Body of pancreas (tissue), 4 donors: ENCODE measurements at regions not wholly inside any gene's neighbourhood (a gene's known extent, or its start where the extent isn't known, plus 50 kb on each side); places are given as distances from the start of the nearest gene placed in this dataset.

Experiments
- ATAC-seq: fragments of 150-250 bp; one replicate; pipeline ENCODE4 v1.9.1; 2016
- DNase-seq, 4 donors: peaks; one replicate each; pipeline ENCODE4 v3.0.0-alpha.2; 2019
- H3K27ac ChIP-seq, 4 donors: fragments of 200-600 bp; sonication (generic); 1 replicate in 3 of 4; 2 replicates in 1 of 4; pipeline versions ENCODE4 v1.5.1 to v1.6.1; 2016 to 2019; ENCODE audit warnings: mild to moderate bottlenecking in 1 of 4, mixed read lengths in 1 of 4, moderate library complexity in 1 of 4
- H3K27me3 ChIP-seq, 2 donors: fragments of 200-600 bp; sonication (generic); one replicate each; pipeline ENCODE4 v1.6.0; 2016; ENCODE audit warnings: mild to moderate bottlenecking in 1 of 2
- H3K36me3 ChIP-seq, 2 donors: fragments of 200-600 bp; sonication (generic); replicated peaks in 1 of 2; 2 replicates each; pipeline ENCODE4 v1.5.1; 2016; ENCODE audit warnings: low read depth in 2 of 2; ENCODE audit not compliant: insufficient read depth in 1 of 2
- H3K4me1 ChIP-seq: fragments of 200-600 bp; sonication (generic); one replicate; pipeline ENCODE4 v1.6.0; 2016
- H3K4me3 ChIP-seq, 2 donors: fragments of 200-600 bp; sonication (generic); 1 replicate in 1 of 2; 2 replicates in 1 of 2; pipeline ENCODE4 v1.5.1; 2016 to 2019
- H3K9me3 ChIP-seq, 3 donors: fragments of 200-600 bp; sonication (generic); 1 replicate in 2 of 3; 2 replicates in 1 of 3; pipeline ENCODE4 v1.5.1; 2016
- POLR2A ChIP-seq, 3 donors: fragments of 450-650 bp; IDR thresholded peaks; one replicate each; pipeline ENCODE4 v1.6.1; 2016; ENCODE audit warnings: antibody characterized with exemption in 3 of 3, mild to moderate bottlenecking in 2 of 3
- WGBS, 2 donors: methylation state at CpG; one replicate each; pipeline ENCODE4 v1.1.5; 2017; 5-methylcytosine and 5-hydroxymethylcytosine counted together
- intact Hi-C: fragments of 100-400 bp; cut with DNase I; formaldehyde crosslinking; loops from one replicate; pipeline ENCODE4 v1.15.1; 2023
- TF ChIP-seq, protein P1 (sequence below), 7 experiments: fragments of 450-650 bp in 4 of 7; fragments of 200-600 bp in 3 of 7; sonication (generic) in 3 of 7; IDR thresholded peaks; one replicate each; pipeline ENCODE4 v1.5.1; 2016 to 2019; ENCODE audit warnings: antibody characterized with exemption in 7 of 7

DNA sequence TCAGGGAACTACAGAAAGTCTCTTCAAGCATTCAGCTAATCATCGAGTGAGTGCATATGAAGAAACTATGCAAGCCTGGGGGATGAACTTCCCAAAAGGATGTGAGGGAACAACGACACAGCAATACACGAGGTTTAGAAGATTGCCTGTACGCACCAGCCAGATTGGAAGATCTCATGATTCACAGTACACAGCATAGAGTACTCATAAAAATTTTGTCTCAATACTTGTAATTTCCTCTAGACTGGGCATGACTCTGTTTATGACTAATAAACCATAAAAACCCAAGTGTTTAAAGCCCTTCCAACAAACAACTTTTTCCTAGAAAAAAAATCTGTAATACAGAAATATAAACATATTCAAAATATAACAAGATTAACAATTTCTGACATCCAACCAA, 279.7 kb downstream of the KCNJ3 start:
- no peaks in the 10 kb centered on the region for H3K4me1 ChIP-seq
- intact Hi-C loops: no loop called here
- H3K27ac ChIP-seq: no peak overlapping the region
- TF ChIP-seq, protein P1, sequence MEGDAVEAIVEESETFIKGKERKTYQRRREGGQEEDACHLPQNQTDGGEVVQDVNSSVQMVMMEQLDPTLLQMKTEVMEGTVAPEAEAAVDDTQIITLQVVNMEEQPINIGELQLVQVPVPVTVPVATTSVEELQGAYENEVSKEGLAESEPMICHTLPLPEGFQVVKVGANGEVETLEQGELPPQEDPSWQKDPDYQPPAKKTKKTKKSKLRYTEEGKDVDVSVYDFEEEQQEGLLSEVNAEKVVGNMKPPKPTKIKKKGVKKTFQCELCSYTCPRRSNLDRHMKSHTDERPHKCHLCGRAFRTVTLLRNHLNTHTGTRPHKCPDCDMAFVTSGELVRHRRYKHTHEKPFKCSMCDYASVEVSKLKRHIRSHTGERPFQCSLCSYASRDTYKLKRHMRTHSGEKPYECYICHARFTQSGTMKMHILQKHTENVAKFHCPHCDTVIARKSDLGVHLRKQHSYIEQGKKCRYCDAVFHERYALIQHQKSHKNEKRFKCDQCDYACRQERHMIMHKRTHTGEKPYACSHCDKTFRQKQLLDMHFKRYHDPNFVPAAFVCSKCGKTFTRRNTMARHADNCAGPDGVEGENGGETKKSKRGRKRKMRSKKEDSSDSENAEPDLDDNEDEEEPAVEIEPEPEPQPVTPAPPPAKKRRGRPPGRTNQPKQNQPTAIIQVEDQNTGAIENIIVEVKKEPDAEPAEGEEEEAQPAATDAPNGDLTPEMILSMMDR (IDR thresholded peaks at IDR 0.05): no peak
- TF ChIP-seq POLR2A (IDR thresholded peaks at IDR 0.05): no peak
- H3K36me3 ChIP-seq: no peaks in the 10 kb centered on the region
- DNase-seq (no peak), ATAC-seq (no peak)
- H3K27me3 ChIP-seq: no peaks in the 10 kb centered on the region
- no peaks in the 10 kb centered on the region for H3K9me3 ChIP-seq
- no peak overlapping the region for H3K4me3 ChIP-seq
- 77 to 79% methylated on average over 4 of the region's 4 CpGs for WGBS, 2 donors

DNA sequence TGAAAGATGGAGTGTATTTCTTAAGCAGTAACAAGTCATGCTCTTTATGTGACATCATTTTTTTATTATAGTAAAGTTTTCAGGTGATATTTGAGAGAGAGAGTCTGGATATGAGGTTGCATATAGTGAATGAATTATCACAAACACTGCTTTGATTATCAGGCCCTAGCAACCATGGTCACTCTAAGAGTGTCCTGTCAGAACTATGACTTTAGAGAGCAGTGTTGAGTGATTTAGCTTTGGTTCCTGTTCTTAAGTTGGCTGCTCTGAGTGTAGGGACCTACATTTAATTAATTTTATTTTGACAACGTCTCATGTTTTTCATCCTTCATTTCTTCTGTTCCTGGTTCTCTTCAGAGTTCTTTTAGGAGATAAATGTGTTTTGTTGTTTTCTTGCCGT, 275.5 kb downstream of the KCNJ3 start:
- no peaks in the 10 kb centered on the region for H3K9me3 ChIP-seq
- H3K36me3 ChIP-seq: no peaks in the 10 kb centered on the region
- no peaks in the 10 kb centered on the region for H3K27me3 ChIP-seq
- WGBS, 2 donors: 55 to 67% methylated on average over 2 of the region's 2 CpGs
- no peak overlapping the region for H3K4me3 ChIP-seq
- no peaks in the 10 kb centered on the region for H3K4me1 ChIP-seq
- intact Hi-C loops: no loop called here
- no peak for DNase-seq
- no peak overlapping the region for H3K27ac ChIP-seq
- ATAC-seq: no peak
- TF ChIP-seq, protein P1 (IDR thresholded peaks at IDR 0.05): no peak
- no peak for TF ChIP-seq POLR2A (IDR thresholded peaks at IDR 0.05)

GRCh38 chr2:154963511-154963910, 265.0 kb downstream of the KCNJ3 start:
- ATAC-seq (no peak), DNase-seq (no peak)
- Histone ChIP-seq H3K27me3 (no peaks in the 10 kb centered on the region), H3K36me3 (no peaks in the 10 kb centered on the region), H3K27ac (no peak overlapping the region), H3K4me1 (no peaks in the 10 kb centered on the region), H3K9me3 (no peaks in the 10 kb centered on the region), H3K4me3 (no peak overlapping the region)
- WGBS, 2 donors: 27 to 31% methylated on average over 1 of the region's 1 CpG
- TF ChIP-seq, protein P1 (IDR thresholded peaks at IDR 0.05): no peak
- no peak for TF ChIP-seq POLR2A (IDR thresholded peaks at IDR 0.05)
- intact Hi-C loops: no loop called here

GRCh38 chr2:154961676-154962075, 263.2 kb downstream of the KCNJ3 start:
- no peaks in the 10 kb centered on the region for H3K27me3 ChIP-seq
- ATAC-seq (no peak), DNase-seq (no peak)
- intact Hi-C loops: no loop called here
- no peak overlapping the region for H3K27ac ChIP-seq
- H3K4me1 ChIP-seq: no peaks in the 10 kb centered on the region
- no peak overlapping the region for H3K4me3 ChIP-seq
- TF ChIP-seq, protein P1 (IDR thresholded peaks at IDR 0.05): no peak
- 87 to 91% methylated on average over 2 of the region's 2 CpGs for WGBS, 2 donors
- no peaks in the 10 kb centered on the region for H3K9me3 ChIP-seq
- H3K36me3 ChIP-seq: no peaks in the 10 kb centered on the region

DNA sequence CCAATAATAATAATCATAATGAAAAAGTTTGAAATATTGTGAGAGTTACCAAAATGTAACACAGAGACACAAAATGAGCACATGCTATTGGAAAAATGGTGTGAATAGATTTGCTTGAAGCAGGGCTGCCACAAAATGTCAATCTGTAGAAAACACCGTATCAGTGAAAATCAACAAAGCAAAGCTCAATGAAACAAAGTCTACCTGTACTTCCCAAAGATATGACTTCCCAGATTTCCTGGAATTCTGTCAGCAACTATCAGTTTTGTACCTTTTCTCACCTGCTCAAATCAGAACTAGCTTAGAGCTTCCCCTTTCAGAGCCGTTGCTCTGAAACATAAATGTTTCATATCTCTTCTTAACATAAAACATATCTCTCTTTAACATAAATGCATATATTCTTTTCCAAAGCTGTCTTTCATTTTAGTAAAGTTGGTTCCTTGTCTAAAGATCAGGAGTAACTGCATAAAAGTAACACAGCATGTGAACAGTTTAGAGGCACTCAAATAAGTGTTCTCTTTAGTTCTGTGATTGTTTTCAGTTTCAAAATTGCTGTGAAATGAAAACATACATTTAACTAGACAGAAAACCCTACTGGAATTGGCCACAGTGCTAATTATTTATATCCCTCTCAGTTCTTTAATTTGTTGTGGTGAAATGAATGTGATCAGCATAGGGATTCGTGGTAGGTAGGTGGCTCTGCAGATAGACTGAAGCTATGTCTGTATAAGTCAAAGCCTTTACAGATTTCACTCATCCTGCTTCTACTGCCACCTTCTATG, 262.5 kb downstream of the KCNJ3 start:
- H3K36me3 ChIP-seq: no peaks in the 10 kb centered on the region
- TF ChIP-seq, protein P1 (IDR thresholded peaks at IDR 0.05): no peak
- no peak for TF ChIP-seq POLR2A (IDR thresholded peaks at IDR 0.05)
- H3K4me3 ChIP-seq: no peak overlapping the region
- intact Hi-C loops: no loop called here
- no peaks in the 10 kb centered on the region for H3K4me1 ChIP-seq
- H3K27me3 ChIP-seq: no peaks in the 10 kb centered on the region
- WGBS, 2 donors: 39 to 50% methylated on average over 3 of the region's 3 CpGs
- ATAC-seq: no peak
- no peak overlapping the region for H3K27ac ChIP-seq
- DNase-seq: no peak
- H3K9me3 ChIP-seq: no peaks in the 10 kb centered on the region
